ENCODE measurements at regions not wholly inside any gene's neighbourhood (a gene's known extent, or its start where the extent isn't known, plus 50 kb on each side); places are given as distances from the start of the nearest gene placed in this dataset.

DNA sequence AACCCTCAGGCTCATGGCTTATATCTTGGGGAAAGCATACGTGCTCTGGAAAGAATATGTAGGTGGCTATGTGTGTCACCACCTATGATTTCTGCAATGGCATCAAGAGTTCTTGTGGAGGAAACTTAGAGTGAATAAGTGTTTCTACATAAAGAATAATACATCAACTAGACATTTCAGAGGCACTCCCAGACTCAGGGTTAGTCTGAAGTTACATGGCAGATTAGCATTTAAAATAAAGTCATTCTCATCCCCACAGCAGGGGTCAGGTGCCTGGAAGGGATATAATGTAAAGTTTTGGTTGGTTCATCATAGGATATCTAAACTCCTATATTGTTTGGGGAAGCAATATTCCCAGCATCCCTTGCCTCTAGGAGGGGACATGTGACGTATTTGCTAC, 182.1 kb downstream of the PCTP start:
- TF ChIP-seq EZH2 (IDR thresholded peaks at IDR 0.05; ENCODE audit: borderline replicate concordance, control insufficient read depth, low read depth, low read length) = no peak
- no peak for TF ChIP-seq CREB1 (IDR thresholded peaks at IDR 0.05; ENCODE audit: low read depth)
- TF ChIP-seq, protein P1, sequence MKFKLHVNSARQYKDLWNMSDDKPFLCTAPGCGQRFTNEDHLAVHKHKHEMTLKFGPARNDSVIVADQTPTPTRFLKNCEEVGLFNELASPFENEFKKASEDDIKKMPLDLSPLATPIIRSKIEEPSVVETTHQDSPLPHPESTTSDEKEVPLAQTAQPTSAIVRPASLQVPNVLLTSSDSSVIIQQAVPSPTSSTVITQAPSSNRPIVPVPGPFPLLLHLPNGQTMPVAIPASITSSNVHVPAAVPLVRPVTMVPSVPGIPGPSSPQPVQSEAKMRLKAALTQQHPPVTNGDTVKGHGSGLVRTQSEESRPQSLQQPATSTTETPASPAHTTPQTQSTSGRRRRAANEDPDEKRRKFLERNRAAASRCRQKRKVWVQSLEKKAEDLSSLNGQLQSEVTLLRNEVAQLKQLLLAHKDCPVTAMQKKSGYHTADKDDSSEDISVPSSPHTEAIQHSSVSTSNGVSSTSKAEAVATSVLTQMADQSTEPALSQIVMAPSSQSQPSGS (IDR thresholded peaks at IDR 0.05; ENCODE audit: low read length) = no peak
- no peak for TF ChIP-seq NFXL1 (IDR thresholded peaks at IDR 0.05; ENCODE audit: borderline replicate concordance)
- TF ChIP-seq, protein P2, sequence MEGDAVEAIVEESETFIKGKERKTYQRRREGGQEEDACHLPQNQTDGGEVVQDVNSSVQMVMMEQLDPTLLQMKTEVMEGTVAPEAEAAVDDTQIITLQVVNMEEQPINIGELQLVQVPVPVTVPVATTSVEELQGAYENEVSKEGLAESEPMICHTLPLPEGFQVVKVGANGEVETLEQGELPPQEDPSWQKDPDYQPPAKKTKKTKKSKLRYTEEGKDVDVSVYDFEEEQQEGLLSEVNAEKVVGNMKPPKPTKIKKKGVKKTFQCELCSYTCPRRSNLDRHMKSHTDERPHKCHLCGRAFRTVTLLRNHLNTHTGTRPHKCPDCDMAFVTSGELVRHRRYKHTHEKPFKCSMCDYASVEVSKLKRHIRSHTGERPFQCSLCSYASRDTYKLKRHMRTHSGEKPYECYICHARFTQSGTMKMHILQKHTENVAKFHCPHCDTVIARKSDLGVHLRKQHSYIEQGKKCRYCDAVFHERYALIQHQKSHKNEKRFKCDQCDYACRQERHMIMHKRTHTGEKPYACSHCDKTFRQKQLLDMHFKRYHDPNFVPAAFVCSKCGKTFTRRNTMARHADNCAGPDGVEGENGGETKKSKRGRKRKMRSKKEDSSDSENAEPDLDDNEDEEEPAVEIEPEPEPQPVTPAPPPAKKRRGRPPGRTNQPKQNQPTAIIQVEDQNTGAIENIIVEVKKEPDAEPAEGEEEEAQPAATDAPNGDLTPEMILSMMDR (IDR thresholded peaks at IDR 0.05 in 2 of 3, conservative IDR thresholded peaks at IDR 0.05 in 1 of 3; ENCODE audit: control insufficient read depth in 2 of 3, extremely low read depth in 1 of 3, insufficient read depth in 1 of 3, low read depth in 3 of 3, low read length in 3 of 3) = no peak
- TF ChIP-seq, protein P3, sequence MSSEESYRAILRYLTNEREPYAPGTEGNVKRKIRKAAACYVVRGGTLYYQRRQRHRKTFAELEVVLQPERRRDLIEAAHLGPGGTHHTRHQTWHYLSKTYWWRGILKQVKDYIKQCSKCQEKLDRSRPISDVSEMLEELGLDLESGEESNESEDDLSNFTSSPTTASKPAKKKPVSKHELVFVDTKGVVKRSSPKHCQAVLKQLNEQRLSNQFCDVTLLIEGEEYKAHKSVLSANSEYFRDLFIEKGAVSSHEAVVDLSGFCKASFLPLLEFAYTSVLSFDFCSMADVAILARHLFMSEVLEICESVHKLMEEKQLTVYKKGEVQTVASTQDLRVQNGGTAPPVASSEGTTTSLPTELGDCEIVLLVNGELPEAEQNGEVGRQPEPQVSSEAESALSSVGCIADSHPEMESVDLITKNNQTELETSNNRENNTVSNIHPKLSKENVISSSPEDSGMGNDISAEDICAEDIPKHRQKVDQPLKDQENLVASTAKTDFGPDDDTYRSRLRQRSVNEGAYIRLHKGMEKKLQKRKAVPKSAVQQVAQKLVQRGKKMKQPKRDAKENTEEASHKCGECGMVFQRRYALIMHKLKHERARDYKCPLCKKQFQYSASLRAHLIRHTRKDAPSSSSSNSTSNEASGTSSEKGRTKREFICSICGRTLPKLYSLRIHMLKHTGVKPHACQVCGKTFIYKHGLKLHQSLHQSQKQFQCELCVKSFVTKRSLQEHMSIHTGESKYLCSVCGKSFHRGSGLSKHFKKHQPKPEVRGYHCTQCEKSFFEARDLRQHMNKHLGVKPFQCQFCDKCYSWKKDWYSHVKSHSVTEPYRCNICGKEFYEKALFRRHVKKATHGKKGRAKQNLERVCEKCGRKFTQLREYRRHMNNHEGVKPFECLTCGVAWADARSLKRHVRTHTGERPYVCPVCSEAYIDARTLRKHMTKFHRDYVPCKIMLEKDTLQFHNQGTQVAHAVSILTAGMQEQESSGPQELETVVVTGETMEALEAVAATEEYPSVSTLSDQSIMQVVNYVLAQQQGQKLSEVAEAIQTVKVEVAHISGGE (CRISPR knock-in tag; IDR thresholded peaks at IDR 0.05) = no peak
